GM21390 (cell line): ENCODE measurements at regions not wholly inside any gene's neighbourhood (a gene's known extent, or its start where the extent isn't known, plus 50 kb on each side); places are given as distances from the start of the nearest gene placed in this dataset.
A peak's percentile ranks its signal among the peaks of the same experiment; 100 is the strongest.

Source experiments
- ATAC-seq: cut with Tn5 transposase; IDR thresholded peaks from one replicate; pipeline ENCODE4 v1.9.1; 2021; ENCODE audit not compliant: unreplicated experiment

DNA sequence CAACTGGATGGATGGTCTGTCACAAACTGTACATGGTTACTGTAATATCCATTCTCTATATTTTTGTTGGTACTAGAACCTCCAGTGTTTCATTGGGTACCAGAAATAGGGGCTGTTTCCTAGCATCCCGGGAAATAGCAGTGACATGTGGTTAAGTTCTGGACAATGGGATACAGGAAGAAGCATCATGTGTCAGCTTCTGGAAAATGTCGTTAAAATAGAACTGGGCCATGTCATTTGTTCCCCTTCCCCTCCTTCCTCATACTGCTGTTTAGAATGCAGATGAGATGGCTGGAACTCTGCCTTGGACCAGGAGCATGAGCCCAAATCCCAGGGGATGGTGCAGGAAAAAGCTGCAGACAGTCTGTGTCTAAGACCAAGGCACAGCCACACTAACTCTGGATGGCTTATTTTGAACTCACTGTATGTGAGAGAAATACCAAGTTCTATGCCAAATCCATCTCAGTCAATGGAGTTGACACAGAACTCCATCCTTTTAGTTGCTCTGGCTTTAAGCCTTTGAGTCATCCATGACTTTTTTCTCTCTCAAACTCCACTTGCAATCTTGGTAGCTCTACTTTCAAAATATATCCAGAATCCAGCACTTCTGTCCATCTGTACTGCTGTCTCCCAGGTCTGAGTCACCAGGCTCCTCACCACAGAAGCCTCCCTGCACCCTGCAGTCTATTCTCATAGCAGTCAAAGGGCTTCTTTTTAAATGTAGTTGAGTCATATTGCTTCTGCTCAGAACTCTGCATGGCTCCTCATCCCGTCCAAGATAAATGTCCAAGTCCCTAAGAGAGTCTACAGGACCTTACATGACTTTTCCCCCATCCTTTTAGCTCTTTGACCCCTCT is 184.2 kb downstream of the NSG2 start:
- ATAC-seq = no peak

DNA sequence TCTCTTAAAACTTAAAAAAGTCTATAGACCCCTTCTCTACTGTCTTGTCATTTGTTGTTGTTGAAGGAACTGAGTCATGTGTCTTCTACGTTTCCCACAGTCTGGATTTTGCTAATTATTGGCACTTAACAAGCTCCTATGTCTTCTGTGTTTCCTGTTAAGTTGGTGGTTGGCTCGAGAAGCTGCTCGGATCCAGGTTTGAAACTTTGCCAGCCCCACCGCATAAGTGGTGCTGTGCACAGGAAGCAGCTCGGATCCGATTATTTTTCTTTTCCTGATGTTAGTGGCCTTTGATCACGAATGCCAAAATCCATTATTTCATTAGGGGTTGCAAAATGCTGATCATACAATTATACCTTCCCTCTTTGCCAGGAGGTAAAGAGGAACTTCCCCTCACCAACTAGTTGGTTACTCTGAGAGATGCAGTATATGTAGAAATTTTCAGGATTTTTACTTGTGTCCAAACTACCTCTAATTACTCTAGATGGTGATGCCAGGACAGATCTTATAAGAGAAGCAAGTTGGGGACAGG is 186.5 kb downstream of the NSG2 start:
- no peak for ATAC-seq

DNA sequence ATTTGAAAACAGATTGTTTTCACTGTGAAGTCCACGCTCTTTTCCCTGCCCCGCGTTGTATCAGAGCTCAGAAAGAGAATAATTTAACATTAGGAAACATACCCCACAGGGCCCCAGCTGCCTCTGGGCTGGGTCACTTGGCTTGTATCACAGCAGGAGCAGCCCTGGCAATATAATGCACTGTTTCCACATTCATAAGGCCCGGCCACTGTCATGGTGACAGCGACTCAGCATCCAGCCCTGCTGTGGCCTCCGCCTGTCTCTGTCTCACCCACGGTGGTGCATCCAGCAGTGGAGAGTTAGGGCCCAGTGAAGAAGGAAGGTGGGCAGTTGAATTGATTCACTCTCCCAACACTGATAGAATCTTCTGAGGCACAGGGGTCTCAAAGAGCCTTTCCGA is 188.9 kb downstream of the NSG2 start:
- ATAC-seq = no peak

DNA sequence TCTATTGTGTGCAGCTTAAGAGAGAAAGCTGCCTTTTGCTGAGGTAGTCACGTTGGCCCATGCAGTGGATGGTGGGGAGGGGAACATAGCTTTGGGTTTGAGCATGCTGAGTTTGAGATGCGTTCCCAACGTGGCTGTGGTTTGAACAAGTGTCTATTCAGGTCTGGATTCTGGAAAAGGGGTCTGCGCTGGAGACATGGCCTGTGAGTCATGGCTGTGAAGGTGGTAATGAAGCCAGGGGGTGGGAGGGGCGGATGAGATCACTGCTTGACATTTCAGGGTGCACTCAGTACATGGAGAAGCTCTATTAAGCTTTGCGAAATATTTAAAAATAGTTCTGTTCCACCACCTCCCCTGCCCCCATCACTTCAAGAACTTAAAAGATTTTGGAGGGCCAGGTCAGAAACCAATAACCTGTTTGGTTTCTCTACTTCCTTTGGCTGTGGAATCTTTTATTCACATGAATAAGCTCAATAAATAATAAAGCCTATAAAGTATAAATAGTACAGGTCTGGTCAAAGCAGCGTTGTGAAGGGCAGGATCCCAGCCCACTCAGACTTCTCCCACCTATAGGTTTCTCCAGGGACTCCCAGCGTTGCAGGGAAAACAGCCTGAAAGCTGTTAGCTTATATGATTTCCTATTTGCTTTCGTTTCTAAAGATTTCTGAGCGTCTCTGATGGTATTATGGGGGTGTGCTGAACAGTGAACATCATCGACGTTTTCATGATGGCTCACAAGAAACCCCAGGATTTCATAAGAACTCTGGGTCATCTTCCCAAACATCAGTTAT is 189.9 kb downstream of the NSG2 start:
- ATAC-seq = no peak

DNA sequence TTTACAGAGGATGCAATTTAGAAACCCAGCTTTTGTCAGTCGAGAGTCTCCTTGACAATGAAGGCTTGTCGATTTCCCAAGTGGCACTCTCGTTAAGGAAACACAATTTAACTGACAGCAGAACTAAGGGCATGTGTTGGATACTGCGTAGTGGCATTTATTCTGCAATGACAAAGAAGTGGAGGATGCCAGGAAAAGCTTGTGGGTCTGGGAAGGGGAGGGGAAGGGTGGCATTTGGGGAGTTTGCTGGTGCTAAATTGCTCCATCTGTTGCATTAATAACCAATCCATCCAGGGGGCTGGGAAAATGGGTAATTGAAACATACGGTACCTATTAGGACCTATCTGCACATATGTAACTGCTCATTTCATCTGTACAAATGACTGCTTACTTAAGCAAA is 190.6 kb downstream of the NSG2 start:
- no peak for ATAC-seq

DNA sequence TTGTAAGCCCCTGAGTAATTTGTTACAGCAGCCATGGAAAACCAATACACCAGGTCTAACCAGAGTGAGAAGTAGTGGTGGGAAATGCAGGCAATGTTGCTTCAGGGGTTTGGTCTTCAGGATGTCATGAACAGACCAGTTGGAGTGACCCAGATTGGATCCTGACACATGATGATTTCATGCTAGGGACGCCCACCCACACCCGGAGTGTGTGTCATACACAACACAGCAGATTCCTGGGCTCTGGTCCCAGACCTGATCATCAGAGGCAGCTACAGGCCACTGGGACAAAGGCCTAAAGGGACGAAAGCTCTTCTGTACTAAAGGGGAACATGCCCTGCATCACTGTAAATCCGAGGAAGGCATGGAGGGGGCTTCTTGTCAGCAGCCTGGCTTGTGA is 194.2 kb downstream of the NSG2 start:
- ATAC-seq = no peak

DNA sequence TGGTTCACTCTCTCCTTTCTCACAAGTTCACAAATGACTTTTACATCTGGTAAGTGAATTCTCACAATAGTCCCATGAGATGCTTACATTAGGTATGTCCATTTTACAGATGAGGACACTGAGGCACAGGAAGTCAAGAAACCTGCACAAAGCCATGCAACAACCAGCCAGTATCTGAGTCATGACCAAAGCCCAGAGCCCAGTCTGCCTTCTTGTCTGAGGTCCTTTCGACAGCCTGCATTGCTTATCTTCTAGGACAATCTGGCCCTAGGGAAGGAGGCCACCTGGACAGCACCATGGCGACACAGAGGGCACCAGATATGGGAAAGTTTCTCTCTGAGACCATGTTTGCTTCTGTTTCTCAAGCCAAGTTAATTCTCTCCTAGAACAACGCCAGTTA is 197.1 kb downstream of the NSG2 start:
- ATAC-seq = no peak

DNA sequence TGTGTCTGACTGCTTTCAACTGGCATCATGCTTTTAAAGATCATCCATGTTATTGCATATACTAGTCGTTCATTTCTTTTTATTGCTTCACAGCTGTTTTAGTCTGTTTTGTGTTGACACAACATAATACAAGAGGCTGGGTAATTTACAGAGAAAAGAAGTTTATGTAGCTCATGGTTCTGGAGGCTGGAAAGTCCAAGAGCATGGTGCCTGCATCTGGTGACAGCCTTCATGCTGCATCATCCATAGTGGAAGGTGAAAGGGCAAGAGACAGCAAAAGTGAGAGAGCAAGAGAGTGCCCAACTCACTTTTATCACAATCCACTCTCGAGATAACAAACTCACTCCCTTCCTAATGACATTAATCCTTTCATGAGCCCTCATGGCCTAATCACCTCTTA is 198.4 kb downstream of the NSG2 start:
- no peak for ATAC-seq

DNA sequence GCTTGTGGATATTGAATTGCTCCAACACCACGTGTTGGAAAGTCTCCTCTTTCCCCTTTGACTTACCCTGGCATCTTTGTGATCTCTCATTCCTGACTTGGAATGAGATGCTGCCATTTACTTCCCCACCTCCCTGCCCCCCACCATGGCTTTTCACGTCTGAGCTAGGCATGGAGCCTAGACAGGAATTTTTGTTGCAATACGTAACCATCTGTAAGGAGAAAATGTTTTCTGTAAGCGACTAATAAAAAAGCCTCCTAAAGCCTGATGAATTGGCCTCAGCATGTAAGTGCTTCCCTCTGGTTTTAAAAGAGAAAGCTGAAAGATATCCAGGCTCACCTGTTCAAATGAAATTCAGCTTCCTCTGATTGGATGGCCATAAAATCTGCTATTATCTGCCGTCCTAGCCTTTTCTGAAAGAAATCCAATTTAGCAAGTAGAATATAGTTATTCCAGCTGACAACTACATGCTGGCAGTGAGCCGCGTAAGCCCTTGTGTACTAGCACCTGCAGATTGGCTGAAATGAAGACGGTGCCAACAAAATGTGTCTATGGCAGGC is 200.1 kb downstream of the NSG2 start:
- ATAC-seq = no peak

DNA sequence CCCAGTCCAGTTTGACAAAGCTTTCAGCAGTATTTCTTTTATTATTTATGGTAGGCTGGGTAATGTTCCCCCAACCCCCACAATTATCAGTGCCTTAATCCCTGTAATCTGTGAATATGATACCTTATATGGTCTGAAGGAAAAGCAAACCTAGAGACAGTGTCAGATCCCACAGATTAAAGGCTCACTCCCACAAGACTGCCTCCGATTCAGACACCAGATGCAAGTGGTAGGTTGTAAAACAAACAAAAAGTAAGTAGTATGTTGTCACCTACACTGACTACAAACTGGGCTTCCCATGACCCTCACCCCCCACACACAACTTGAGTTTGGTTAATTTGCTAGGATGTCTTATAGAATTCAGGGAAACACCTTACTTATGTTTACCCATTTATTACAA is 201.2 kb downstream of the NSG2 start:
- no peak for ATAC-seq

DNA sequence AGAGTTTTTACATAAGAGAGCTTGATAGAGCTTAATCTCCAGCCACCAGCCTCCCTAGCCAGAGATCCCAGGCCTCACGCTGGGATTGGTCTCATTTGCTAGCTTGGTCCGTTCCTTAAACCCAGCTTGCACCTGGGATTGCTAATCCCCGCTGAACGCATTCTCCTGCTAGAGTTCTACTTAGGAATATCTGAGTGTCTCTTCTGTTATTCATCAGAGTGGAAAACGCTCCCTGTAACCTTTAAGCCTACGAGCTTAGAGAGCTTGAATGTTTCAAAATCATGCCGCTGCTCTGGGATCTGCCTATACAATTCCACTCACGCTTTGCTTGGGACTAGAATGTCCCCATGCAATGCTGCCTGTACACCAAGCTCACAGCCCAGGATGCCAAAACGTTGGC is 201.8 kb downstream of the NSG2 start:
- no peak for ATAC-seq

DNA sequence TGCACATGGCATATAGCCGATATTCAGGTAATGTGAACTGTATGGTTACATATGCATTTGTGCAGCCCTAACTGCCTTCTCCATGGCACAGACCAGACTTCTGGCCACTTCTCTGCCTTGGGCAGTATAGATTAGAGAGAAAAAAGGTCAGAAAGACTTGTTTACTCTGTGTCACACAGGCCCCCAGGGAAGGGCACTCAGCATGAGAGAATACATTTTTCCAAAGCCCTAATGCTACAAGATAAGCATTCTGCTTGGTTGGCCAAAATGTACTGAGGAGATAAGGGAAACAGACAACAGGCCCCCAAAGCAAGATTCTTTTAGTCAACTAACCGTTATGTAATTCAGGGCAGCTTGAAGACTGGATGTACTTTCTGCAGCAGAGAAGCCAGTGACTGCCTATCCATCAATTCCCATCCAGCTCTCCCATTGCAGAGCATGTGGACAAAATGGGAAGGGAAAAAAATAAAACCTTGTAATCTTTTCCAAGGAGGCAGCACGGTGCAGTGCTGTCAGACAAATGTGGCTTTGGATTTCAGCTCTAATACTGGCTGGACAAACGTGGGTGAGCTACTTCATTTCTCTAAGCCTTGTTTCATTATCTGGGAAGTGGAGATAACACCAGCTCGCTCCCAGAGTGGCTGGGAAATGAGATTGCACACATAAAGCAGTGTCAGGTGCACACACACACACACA is 205.9 kb downstream of the NSG2 start:
- no peak for ATAC-seq

DNA sequence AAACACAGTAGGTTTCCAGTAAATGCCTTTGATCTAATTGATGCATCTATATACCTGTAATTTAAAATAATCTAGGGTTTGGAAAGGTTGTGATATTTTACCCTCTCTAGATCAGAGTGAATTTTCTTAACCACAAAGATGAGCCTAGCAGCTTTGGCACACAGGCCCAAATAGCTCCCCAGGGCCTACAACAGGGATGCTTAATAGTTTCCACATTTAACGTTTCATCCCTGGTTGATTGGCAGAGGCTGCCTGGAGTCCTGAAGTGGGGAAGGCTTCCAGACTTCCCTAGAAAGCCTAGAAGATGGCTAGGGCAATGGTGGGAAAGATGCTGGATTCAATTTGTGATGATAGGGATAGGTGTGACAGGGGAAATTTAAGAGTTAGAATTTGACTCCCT is 206.6 kb downstream of the NSG2 start:
- ATAC-seq = no peak

DNA sequence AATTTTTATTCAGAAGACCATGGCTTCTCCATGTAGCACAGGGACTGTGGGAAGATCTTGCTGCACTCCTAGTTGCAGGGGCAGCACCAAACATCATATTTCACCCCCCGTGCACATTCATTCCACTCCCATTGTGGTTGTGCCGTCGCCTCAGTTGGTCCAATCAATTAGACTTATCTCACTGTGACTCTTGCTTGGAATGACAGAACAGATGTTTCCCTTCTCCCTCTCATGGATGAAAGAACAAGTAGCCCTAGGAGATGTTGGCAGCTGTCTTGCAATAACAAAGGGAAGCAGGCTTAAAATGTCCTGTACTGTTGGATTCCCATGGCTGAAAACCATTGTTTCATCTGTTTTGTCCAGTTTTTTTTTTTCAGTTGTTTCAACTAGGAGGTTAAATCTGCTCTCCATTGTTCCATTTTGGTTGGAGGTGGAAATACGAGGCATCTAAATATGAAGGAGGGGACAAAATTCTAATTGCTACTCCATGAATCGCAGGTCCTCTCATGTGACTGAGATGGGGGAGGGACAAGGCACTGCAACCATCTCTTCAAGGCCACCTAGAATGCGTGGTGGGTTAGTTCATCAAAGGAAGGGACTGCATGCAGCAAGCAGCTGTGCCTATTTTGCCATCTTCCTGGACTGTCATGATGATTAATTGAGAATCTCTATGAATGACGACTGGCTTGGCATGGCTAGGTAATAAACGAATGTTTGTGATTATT is 214.4 kb downstream of the NSG2 start:
- no peak for ATAC-seq

DNA sequence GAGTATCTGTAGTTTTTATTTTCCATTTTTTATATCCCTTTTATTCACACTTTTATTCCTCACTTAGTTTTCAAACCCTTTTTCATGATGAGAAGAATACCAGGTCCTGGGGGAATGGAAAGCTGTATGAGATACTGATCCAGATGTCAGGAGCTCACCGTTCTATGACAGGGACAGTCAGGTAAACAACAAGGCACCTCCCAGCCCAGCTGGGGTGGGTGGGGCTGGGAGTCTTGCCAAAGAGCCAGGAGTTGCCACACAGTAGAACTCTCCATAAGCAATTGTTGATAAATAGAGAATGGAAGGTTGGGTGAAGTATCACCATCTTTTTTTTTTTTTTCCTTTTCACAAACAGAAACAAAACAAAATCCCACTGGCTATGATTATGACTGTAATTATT is 225.8 kb downstream of the NSG2 start:
- no peak for ATAC-seq

DNA sequence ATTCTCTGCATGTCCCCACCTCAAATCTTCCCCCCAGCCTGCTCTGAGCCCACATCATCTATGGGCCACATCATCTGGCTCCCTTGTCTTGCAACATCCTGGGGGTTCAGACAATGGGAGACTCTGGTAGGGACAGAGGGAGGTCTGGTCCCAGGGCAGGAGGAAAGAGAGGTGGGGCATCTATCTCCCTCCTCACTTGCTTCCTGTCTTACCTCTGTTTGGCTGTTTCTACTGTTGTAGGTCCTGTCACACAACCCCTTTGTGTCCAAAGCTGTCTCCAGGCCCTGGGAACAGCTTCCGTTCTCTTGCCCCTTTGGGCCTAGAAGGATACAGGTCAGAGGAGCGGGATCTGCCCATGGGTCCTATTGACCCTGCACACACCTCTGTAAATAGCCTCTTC is 227.2 kb downstream of the NSG2 start:
- peak; percentile 18 for ATAC-seq

DNA sequence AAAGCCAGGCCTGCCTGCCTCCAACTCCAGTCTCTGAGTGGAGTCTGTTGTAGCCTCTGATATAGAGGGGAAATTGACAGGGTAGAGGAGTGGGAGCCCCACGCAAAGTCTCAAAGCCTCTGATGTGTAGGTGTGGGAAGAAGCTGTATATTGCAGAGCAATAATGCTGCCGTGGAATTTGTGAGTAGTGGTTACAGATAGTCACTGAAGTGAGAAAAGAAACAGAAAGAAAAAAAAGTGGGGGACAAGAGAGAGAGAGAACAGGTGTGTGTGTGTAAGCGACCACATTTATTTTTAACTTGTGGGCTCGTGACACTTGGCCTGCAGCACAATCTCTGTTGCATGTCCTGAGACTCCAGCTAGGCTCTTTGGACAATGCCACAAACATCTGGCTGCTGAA is 227.8 kb downstream of the NSG2 start:
- ATAC-seq = peak; percentile 90

DNA sequence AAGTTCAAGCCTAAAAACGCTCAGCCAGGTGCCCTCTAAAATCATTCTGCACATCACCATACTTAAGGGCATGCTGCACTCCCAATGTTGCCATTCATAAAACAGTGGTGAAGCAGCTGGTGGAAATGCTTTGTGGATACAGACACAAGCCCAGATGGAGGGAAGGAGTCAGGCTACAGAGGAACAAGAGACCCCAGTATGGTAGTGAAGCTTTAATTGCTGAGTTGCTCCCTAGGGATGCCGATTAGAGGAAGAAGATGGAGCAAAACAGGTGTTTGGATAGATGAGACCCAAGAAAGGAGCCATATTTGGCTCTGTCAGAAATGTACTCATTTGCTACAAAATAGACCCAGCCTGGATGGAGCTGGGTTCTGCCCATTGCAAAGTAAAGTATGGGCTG is 230.5 kb downstream of the NSG2 start:
- ATAC-seq = no peak

DNA sequence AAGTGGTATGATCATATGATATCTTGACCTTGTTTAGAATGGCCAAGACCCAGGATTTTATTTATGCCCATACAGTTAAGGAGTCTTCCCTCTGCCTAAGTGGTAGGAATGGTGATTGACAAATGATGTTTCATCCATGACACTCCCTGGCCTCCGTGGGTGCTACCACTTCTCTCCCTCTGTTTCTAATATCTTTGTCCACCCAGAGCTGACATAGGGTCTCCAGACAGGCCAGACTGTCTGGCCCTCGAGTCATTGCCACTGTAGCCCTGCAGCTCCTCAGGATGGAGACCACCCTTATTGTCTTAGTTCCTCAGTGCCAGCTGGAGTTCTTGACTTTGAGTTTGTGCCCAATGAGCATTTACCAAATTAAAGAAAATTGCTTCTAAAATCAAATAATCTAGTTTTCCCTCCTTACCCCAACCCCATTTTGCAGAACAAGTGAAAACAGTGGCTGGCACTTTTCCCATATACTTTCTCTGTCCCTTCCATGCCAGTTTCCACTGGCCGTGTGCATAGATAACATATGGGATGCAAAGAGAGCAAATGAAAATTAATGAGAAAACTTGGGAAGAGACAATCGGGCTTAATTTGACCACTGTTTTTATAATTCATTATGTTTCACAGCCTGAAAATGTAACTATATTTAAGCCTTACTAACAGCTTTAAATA is 235.7 kb downstream of the NSG2 start:
- ATAC-seq = no peak

DNA sequence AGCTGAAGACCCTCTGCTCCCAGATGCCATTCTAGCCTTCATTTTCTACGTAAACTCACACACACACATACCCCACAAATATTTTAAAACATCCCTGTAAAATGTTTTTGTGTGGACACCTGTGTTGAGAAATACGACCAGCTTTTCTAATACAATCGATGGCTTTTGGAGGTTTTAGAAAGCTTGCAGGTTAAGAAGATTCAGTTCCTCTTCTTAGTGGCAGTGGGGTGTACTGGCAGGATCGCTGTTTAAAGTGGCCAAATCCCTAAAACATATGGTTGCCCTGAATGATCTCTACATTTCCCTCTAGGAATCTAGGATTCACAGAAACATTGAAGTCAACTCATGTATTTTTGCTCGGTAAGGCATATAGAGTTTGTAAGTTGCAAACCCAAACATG is 236.3 kb downstream of the NSG2 start:
- ATAC-seq = no peak
